8988T (cell line): ENCODE measurements at regions not wholly inside any gene's neighbourhood (a gene's known extent, or its start where the extent isn't known, plus 50 kb on each side); places are given as distances from the start of the nearest gene placed in this dataset.

Source experiments
- DNase-seq: peaks from one replicate; pipeline ENCODE4 v3.0.0; 2011

DNA sequence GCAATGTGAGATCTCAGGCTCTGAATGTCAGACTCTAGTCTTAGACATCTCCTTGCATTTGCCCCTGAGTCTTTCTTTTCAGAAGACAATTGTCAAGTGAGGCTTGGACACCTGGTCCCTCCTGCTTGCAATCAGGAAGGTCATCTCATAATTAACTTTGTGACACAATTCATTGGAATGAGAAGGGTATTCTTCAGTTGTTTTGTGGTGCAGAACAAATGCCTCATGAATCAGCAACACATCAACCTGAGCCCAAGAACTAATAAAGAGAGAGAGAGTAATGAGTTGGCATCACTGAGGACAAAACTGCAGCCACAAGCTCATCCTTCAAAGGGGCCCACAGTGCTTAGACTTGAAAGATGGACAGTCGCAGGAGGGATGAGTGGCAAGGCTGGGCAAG is 375.8 kb downstream of the INSC start:
- DNase-seq, result no peak

DNA sequence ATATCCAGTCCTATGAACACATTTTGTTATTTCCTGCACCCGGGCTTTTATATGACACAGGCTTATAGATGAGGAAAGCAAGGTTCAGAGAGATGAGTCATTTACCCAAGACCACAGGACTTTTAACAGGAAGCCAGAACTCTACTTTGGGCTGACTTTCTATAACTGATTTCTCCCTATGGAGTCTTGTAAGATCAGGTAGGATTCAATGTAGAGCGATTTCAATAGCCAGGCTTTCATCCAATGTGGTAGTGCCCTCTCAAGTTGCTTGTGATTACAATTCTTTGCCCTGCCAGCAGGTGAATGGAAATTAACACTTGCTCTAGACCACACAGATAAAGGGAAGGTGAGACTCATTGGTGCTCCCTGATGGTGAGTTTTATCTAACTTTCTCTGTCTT is 378.3 kb downstream of the INSC start:
- DNase-seq, result no peak

DNA sequence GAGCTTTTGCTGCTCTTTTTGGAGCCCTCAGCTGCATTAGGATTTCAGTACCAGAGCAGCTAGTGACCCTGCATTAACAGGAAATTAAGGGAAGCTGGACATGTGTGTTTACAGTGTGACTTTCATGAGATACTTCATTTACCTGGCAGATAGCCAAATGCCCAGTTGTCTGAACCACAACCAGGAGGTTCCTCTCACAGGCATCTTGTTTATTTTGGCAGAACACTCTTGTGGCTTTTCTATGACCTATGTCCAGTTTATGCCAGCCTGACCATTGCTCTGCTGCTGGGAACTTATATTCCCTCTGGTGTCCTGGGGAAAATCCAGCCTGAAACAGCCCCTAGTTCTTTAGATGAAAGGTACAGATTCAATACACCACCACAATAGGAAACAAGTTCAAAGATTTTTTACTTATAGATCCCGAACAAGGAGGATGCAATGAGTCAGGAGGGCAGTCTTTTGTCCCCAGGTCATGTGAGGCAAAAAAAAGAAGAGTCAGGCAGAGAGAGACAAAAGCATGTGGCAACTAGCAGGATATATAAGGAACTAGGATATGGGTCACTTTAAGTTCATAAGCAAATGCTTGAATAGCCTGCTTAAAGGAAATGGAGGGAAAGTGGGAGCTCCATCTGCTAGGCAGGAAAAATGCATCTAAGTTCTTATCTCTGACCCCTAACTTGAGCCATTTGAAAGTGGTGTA is 379.3 kb downstream of the INSC start:
- DNase-seq, result no peak

DNA sequence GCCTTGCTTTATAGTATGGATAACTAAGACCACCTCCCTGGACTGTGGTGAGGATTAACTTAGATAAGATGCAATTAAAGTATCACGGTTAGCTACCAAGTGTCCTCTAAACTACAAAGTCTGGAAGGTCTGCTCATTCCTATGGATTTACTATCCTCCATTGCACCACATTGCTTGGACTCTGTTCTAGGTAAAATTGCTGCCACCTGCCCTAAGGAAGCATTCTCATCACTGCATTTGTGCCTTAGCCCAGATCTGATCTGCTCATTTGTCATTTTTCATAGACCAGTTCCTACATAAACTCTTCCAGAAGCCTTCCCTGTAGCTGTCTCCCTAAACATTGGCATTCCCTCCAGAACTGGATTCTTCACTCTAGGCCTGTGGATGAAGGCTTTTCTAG is 380.0 kb downstream of the INSC start:
- no peak for DNase-seq

DNA sequence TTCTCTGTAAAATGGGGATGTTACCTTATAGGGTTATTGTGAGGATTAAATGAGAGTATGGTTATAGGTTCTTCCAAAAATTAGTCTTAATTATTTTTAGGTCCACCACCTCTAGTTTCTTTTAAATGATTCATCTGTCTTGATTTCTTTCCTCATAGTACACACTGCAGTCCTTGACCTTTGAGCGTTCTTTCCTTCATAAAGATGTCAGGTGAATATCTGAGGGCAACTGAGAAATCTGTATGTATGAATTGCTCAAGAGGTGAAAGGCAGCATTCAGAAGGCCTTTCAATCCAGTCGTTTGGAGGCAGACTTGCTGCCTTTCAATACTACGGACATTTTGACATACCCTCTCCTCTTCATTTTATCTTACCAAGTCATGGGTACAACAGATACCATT is 380.7 kb downstream of the INSC start:
- no peak for DNase-seq

DNA sequence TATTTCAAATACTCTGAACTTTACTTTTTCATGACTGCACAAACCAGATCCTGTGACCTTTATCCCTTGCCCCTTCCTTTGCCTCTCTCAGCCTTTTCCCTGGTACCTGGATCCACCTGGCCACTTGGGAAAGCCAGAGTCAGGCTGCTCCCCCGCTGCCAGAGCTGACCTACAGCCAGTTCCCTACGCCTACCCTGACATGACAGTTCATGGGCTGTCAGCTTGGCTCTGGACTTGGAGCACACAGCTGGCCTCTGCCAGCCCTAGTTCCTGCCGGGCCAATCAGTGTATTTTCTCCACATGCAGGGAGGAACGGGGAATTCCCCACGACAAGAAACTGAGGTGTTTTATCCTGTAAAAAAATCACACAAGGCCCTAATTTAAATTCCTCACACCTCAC is 382.6 kb downstream of the INSC start:
- no peak for DNase-seq

DNA sequence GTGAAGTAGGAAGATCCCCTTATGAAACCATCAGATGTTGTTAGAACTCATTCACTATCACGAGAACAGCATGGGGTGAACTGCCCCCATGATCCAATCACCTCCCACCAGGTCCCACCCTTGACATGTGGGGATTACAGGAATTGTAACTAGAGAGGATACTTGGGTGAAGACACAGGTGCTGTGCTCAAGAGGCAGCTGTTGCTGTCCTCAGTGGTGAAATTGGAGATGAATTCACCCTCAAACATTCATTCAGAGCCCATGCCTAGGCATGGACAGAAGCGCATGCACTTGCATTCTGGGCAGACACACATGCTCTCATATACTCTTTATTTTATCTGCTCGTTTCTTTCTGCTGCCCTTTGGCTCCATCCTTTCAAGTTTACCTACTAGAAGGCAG is 385.0 kb downstream of the INSC start:
- no peak for DNase-seq

DNA sequence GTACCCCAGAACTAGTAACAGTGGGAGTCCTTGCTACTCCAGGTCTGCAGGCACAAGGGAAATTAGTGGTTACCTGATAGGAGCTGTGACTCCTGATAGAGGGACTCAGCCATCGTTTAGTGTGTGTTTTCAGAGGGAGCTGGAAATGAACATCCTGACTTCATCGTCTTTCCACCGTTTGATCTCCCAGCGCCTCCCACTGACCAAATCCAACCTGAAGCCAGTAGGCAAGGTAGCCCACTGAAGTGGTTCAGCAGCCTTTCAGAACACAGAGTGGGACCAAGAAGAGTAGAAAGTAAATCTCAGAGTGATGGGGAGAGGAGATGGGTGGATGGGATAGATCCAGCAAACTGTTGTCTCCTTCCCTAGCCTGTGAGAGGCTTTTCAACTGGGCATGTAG is 385.9 kb downstream of the INSC start:
- DNase-seq, result no peak

DNA sequence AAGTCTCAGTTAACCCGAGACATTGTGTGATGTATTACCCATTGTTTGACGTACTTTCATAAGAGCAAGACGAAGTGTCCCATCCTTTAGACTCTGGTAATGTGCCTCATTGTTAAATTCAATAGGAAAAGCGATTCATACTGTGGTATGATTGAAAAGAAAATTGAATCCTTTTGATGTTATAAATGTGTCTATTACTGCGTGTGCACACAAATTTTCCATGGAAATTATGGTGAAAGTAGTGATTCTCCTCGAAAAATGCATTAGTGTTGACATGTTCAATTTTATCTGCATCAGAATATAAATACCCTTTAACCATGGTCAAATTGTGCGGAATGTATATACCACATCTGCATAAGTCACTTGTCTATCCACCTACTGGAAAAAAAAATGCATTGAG is 386.8 kb downstream of the INSC start:
- no peak for DNase-seq

DNA sequence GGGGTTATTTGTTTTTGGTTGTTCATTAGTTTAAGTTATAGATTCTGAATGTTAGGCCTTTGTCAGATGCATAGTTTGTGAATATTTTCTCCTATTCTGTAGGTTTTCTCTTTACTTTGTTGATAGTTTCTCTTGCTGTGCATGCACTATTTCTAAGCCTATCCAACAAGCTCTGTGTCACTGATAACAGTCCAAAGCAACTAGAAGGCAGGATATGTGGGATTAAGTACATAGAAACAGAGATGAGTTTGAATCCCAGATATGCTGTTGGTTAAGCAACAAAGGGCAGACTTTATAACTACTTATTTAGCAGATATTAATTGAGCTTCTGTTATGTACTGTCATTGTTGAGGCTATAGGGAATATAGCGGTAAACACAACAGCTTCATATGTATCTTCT is 390.4 kb downstream of the INSC start:
- DNase-seq, result no peak

DNA sequence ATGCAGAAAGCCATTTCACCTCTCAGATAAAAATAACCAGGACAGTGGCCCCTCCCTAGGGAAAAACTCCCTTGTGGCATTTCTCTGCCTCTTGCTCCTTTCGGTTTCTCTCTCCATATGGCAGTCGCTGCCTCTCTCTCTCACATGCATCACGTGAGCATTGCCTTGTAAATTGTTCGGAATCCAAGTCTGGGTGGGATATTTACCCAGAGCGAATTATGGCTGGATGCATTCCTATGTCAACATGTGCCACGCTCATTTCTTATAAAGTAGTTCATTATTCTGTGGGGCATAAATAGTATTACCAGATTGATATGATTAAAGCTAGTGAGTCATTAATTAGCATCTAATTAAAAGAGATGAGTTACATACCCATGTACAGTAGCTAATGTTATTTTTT is 392.9 kb downstream of the INSC start:
- no peak for DNase-seq

DNA sequence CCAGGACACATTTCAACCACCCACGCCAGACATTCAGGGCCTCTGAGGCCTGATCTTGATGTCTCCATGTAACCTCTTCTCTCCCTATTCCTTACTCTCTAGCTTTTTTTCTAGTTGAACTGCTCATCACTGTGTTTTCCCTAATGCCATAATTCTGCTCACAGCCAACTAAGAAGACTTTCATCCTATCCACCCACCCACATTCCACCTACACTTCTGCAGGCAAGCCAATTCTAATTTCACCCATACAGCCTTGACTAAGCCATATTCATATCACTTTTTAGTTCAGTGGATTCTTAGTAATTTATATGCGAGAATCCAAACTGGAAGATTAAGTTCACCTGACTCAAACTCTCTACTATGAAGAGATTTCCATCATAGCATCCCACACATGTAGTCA is 394.4 kb downstream of the INSC start:
- no peak for DNase-seq

DNA sequence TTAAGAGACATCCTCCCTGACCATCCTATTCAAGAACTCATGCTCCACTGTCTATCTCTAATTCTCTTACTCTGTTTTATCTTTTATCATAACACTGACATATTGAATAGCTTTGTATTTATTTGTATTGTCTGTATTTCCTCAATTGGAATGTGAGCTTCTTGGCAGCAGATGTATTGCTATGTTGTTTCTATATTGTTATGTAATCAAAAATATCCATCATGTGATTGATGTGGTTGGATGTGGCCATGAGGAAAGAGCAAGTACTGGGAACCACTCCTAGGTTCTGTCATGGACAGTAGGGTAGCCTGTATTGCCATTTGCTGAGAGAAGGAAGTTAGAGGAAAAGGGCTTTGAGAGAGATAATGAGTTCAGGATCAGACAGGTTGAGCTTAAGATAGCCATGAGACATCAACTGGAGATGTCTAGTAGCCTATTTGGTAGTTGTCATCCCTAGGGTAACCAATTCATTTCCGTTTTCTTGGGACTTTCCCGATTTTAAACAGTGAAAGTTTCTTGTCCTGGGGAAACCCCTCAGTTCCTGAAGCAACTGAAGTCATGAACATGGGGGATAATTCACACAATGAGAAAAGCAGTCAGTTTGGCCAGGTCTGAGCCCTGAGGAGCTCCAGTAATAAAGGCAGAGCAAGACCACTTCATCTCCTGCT is 404.5 kb downstream of the INSC start:
- no peak for DNase-seq

DNA sequence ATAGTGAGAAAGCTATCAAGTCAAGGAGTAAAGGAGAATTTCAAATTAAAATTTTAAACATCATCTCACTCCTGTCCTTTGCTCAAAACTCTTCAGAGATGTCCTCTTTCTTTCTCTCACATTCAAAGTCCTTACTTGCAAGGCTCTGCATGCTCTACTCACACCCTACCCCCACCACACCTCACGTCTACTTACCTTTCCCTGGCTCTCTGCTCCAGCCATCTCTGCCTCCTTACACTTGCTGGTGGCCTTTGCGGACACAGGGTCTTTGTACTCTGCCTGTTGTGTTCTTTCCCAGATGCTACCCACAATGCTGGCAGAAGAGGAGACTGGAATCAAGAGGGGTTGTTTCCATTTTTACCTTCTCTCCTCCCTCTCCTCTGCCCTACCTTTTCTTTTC is 405.2 kb downstream of the INSC start:
- no peak for DNase-seq

DNA sequence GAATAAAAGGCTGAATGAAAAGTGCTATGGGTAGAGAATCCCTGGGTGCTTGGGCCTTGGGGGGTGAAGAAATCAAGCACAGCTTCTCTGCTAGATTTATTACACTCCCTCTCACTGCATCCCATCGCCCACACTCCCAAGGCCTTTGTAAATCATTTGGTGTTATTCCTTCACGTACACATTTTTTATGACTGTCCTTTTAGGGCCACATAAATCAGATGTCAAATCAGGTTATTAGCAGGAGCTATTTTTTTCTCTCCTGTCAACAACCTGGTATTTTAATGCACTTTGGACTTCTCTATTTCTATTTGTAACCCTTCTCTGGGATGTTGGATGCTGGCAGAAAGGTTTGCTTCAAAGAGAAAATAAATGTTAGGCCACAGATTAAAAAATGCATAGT is 408.8 kb downstream of the INSC start:
- DNase-seq, result no peak

DNA sequence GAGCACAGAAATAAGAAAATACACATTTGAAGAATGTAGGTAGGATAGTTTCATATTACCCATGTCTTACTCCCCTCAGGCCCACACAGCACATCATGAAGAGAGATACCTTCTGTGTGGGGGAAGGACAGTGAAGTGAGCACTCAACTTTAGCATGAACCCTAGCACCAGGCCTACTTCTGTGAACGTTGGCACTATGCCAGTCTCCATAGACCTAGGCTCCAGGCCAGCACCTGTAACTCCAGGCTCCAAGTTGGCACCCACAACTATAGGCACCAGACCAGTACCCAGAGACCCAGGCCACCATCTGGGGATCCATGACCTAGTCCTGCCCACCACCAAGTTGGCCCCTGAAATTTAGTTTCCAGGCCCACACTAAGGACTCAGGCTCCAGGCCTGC is 410.9 kb downstream of the INSC start:
- DNase-seq, result no peak

DNA sequence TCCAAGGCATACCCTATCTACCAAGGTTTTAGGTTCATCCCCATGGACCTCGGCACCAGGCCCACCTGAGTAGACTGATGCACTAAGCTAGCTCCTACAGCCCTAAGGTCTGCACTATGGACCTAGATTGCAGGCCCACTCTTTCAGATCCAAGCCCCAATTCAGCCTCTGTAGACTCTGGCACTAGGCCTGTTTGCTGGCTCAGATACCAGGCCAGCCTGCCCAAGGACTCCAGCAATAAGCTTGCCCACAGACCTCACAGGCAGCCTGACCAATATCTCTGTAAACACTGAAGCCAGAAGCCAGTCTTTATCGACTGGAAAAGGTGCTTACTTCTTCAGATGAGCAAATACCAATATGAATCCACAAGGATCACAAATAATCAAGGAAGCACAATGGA is 411.3 kb downstream of the INSC start:
- DNase-seq, result no peak

DNA sequence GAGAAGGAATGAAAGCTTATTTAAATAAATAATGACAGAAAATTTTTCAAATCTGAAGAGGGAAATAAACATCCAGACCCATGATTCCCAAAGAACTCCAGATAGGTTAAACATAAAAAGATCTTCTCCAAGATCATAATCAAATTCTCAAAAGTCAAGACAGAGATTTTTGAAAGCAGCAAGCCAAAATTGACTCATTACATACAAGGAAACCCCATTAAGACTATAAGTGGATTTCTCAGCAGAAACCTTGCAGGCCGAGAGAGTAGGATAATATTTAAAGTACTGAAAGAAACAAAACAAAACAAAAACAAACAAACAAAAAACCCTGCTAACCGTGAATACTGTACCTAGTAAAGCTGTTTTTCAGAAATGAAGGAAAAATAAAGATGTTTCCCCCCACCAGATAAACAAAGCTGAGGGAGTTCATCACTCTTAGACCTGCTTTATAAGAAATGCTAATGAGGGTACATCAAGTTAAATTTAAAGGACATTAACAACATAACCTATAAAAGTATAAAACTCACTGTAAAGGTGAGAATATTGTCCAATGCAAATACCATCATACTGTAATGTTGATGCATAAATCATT is 412.2 kb downstream of the INSC start:
- DNase-seq, result no peak

DNA sequence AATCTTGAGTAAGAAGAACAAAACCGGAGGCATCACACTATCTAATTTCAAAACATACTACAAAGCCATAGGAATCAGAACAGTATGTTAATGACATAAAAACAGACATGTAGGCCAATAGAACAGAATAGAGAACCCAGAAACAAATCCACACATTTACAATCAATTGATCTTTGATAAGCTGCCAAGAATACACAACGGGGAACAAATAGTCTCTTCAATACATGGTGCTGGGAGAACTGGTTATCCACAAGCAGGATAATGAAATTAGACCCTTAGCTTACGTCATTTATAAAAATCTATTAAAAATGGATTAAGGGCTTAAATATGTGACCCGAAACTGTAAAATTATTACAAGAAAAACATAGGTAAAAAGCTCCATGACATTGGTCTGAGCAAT is 417.7 kb downstream of the INSC start:
- DNase-seq, result no peak

DNA sequence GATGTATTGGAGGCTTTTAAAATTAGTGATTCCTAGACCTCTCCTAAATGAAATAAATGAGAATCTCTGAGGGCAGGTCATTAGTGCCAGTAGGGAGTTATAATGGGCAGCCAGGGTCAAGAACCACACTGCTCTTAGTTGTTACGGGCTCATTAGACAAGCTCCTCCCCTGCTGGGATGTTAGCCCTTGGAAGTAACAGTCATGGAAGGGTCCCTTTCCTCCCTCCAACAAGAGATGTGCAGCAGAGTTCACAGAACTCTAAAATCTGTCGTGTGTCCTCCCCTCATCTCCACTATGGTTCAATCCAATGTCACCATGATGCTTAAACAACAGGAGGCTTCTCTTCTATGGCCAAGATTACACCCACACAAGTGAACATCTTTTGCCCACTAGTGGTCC is 419.5 kb downstream of the INSC start:
- DNase-seq, result no peak

DNA sequence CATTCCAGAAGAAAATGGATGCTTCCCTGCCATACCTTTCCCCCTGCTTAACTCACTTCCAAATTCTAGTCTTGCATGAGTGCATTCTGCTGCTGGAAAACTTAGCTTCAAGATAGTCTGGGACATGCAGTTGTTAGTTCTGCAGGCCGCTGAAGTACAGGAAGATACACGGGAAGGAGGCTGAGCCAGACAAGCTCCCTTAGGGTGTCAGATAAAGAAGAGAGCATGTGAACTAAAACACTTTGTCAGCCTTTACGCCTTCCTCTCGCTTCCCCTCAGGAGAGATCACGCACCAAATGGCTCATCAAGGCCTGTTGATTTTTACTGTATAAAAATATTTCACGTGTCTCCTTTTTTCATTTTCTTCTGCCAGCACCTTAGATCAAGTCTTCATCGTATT is 420.7 kb downstream of the INSC start:
- DNase-seq, result no peak

DNA sequence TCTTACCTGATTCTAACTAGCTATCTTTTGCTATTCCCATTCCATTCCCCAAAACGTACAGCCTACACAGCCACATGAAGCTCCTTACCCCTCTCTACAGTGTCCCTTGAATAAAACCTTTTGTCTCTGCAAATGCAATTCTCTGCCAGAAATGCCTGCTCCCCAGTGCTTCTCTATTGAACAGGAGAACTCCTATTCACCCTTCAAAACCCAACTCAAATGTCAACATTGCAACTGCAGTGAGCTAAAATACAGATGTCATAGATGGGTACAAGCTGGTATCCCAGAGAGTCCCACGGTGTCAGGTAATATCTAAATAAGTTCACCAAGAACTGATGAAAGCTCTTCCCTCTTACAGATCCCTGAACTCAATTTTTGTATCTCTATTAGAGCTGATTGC is 421.7 kb downstream of the INSC start:
- no peak for DNase-seq

DNA sequence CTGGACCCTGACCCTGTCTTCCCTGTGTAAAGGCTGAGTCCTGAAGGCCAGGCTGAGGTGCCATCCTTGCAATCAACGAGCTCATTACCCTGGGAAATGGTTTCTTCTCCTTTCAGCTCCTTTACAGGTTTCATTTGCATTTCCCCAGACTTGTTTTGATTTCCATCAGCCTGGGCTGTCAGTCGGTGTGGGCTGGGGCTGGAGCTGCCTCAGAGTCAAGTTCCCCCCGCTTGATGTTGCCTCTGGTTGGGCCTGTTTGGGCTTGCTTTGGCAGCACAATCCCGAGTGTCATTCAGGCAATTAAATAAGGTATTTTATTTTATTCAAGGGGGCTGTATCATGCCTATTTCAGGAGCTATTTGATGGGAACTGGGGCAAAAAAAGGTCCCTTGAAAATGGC is 424.9 kb downstream of the INSC start:
- DNase-seq, result no peak

DNA sequence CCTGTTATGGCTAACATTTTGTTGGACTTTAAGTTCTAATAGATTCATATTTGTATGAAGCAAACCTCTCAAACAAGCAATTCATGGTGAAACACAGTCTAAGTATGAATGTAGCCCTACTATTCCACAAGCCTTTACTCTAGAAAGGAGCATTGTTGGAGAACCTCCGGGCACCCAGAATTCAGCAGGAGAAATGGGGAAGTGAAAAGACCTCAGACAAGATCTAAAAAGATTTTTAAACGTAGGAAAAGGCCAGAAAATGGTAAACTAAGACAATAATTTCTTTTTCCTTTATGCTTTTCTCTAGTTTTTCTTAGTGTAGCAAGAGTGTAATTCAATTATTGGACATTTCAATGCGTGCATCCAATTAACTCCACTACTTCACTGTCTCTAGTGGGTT is 426.4 kb downstream of the INSC start:
- no peak for DNase-seq

DNA sequence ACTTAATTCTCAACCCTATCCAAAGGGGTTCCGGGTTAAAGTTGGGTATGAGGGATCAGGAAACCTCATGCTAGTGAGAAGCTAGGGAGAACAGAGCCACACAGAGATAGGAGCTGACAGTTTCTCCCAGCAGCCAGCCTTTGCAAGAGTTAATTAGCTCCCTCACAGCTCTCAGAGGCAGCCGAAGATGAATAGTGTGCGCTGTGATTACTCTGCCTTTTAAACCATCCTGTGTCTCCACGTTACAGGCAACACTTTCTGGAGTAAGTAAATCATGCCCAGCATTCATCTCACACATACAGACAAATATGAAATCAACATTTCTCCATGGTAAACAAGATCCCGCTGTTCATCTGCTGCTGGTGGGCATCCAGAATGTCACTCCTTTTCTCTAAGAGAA is 429.6 kb downstream of the INSC start:
- no peak for DNase-seq
